Stimulated activated naive CD8-positive, alpha-beta T cell treated with anti-CD3 and anti-CD28 coated beads, Interleukin-15, Interleukin-2, amounts not matched to agents 100 U/mL and 50 U/mL, for 24 hours (primary cell): ENCODE measurements at regions not wholly inside any gene's neighbourhood (a gene's known extent, or its start where the extent isn't known, plus 50 kb on each side); places are given as distances from the start of the nearest gene placed in this dataset.
"Not testable (repeated sequence)": the region's sequence is repeated elsewhere in the genome, so short reads cannot be mapped to it uniquely, and the experiment has no call there.

Source experiments
- ATAC-seq: fragments of 150-1000 bp; cut with Tn5 transposase; one replicate; pipeline ENCODE4 v1.10.0; 2021
- DNase-seq: peaks from one replicate; pipeline ENCODE4 v3.0.0; 2021

- ATAC-seq = no peak
- no peak for DNase-seq
These were observed 107.2 kb upstream of the C2CD4B start for GRCh38 chr15:62272290-62272689.

- DNase-seq (no peak), ATAC-seq (no peak)
These were observed 110.7 kb upstream of the C2CD4B start for GRCh38 chr15:62275831-62276230.

GRCh38 chr15:62277816-62278394 is 112.8 kb upstream of the C2CD4B start:
- no peak for DNase-seq

GRCh38 chr15:62278534-62278933 is 113.4 kb upstream of the C2CD4B start:
- ATAC-seq = no peak
- no peak for DNase-seq

More at GRCh38 chr15:62277816-62278394, 112.8 kb upstream of the C2CD4B start:
- no peak for ATAC-seq

GRCh38 chr15:62279041-62279440 is 114.0 kb upstream of the C2CD4B start:
- ATAC-seq (no peak), DNase-seq (no peak)

- no peak for ATAC-seq
- DNase-seq = no peak
These were observed 115.5 kb upstream of the C2CD4B start for GRCh38 chr15:62280625-62281024.

GRCh38 chr15:62281801-62282200 is 116.7 kb upstream of the C2CD4B start:
- not testable (repeated sequence) for ATAC-seq, DNase-seq

- DNase-seq = no peak
These were observed 122.2 kb upstream of the C2CD4B start for GRCh38 chr15:62287066-62287857.

GRCh38 chr15:62288361-62289017 is 123.4 kb upstream of the C2CD4B start:
- DNase-seq = no peak
- no peak for ATAC-seq

More at GRCh38 chr15:62287066-62287857, 122.2 kb upstream of the C2CD4B start:
- ATAC-seq = no peak

- ATAC-seq (no peak), DNase-seq (no peak)
These were observed 126.2 kb upstream of the C2CD4B start for GRCh38 chr15:62291262-62291661.

- no peak for ATAC-seq
- no peak for DNase-seq
These were observed 131.8 kb upstream of the C2CD4B start for GRCh38 chr15:62296756-62297507.

- DNase-seq (no peak), ATAC-seq (no peak)
These were observed 132.4 kb upstream of the C2CD4B start for GRCh38 chr15:62297522-62297921.

- ATAC-seq (no peak), DNase-seq (no peak)
These were observed 132.8 kb upstream of the C2CD4B start for GRCh38 chr15:62297933-62298332.

GRCh38 chr15:62298811-62299210 is 133.7 kb upstream of the C2CD4B start:
- ATAC-seq (no peak), DNase-seq (no peak)

- no peak for DNase-seq
- ATAC-seq = no peak
These were observed 134.5 kb upstream of the C2CD4B start for GRCh38 chr15:62299541-62299940.

- DNase-seq = no peak
- no peak for ATAC-seq
These were observed 137.0 kb upstream of the C2CD4B start for GRCh38 chr15:62301993-62302675.

- ATAC-seq (no peak), DNase-seq (no peak)
These were observed 141.9 kb upstream of the C2CD4B start for GRCh38 chr15:62306851-62307504.

- no peak for DNase-seq
- no peak for ATAC-seq
These were observed 142.5 kb upstream of the C2CD4B start for GRCh38 chr15:62307551-62307950.

GRCh38 chr15:62316413-62317060 is 151.5 kb upstream of the C2CD4B start:
- DNase-seq = no peak
- no peak for ATAC-seq

GRCh38 chr15:62320259-62320658 is 155.2 kb upstream of the C2CD4B start:
- DNase-seq (no peak), ATAC-seq (no peak)

GRCh38 chr15:62323353-62323890 is 158.3 kb upstream of the C2CD4B start:
- DNase-seq = no peak
- ATAC-seq = no peak
